ENCODE measurements at regions not wholly inside any gene's neighbourhood (a gene's known extent, or its start where the extent isn't known, plus 50 kb on each side); places are given as distances from the start of the nearest gene placed in this dataset.
A peak's percentile ranks its signal among the peaks of the same experiment; 100 is the strongest.

DNA sequence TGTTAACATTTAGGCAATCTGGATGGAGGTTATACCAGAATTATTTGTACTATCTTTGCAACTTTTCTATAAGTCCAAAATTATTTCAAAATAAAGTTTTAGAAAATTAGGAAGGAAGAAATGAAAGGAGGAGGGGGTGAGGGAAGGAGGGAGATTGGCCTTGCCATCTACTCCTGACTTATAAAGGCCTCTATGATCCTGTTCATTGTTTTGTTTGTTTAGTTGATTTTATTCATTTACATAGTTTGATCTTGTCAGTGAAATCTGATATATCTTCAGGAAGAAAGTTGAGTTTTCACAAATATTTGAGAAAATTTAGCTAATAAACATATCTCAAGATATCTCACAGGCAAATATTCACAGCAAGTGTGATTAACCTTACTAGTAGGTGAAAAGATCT is 189.3 kb upstream of the NOCT start:
- Histone ChIP-seq H3K9me3 (ENCODE audit: control insufficient read depth, low read length) (no peaks in the 10 kb centered on the region), H3K4me3 (ENCODE audit: low read depth, low read length) (no peak overlapping the region), H3K4me2 (ENCODE audit: low read length) (no peak overlapping the region), H3K4me1 (peaks cover 2% of the 10 kb centered on the region), H3K27me3 (ENCODE audit: control insufficient read depth, insufficient read depth, low read length) (no peaks in the 10 kb centered on the region), H3K79me2 (no peaks in the 10 kb centered on the region), H3K9ac (no peak overlapping the region), H2AFZ (peak overlapping the region; percentile 38), H3K27ac (peak overlapping the region; percentile 44), H3K36me3 (ENCODE audit: control insufficient read depth, insufficient read depth, low read length) (no peaks in the 10 kb centered on the region)
- TF ChIP-seq, protein P1, sequence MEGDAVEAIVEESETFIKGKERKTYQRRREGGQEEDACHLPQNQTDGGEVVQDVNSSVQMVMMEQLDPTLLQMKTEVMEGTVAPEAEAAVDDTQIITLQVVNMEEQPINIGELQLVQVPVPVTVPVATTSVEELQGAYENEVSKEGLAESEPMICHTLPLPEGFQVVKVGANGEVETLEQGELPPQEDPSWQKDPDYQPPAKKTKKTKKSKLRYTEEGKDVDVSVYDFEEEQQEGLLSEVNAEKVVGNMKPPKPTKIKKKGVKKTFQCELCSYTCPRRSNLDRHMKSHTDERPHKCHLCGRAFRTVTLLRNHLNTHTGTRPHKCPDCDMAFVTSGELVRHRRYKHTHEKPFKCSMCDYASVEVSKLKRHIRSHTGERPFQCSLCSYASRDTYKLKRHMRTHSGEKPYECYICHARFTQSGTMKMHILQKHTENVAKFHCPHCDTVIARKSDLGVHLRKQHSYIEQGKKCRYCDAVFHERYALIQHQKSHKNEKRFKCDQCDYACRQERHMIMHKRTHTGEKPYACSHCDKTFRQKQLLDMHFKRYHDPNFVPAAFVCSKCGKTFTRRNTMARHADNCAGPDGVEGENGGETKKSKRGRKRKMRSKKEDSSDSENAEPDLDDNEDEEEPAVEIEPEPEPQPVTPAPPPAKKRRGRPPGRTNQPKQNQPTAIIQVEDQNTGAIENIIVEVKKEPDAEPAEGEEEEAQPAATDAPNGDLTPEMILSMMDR (IDR thresholded peaks at IDR 0.05), result no peak

GRCh38 chr4:138821331-138821730 is 194.2 kb upstream of the NOCT start:
- H3K27me3 ChIP-seq (ENCODE audit: control insufficient read depth, insufficient read depth, low read length), result no peaks in the 10 kb centered on the region
- TF ChIP-seq, protein P1 (IDR thresholded peaks at IDR 0.05), result no peak
- H3K4me1 ChIP-seq, result no peaks in the 10 kb centered on the region
- no peak overlapping the region for H3K4me2 ChIP-seq (ENCODE audit: low read length)
- no peaks in the 10 kb centered on the region for H3K79me2 ChIP-seq
- H3K27ac ChIP-seq, result no peak overlapping the region
- H3K36me3 ChIP-seq (ENCODE audit: control insufficient read depth, insufficient read depth, low read length), result no peaks in the 10 kb centered on the region
- H3K9ac ChIP-seq, result no peak overlapping the region
- no peaks in the 10 kb centered on the region for H3K9me3 ChIP-seq (ENCODE audit: control insufficient read depth, low read length)
- no peak overlapping the region for H3K4me3 ChIP-seq (ENCODE audit: low read depth, low read length)
- no peak overlapping the region for H2AFZ ChIP-seq

GRCh38 chr4:138816875-138817274 is 198.7 kb upstream of the NOCT start:
- H3K27me3 ChIP-seq (ENCODE audit: control insufficient read depth, insufficient read depth, low read length), result no peaks in the 10 kb centered on the region
- no peaks in the 10 kb centered on the region for H3K4me1 ChIP-seq
- no peaks in the 10 kb centered on the region for H3K36me3 ChIP-seq (ENCODE audit: control insufficient read depth, insufficient read depth, low read length)
- no peak overlapping the region for H3K9ac ChIP-seq
- no peaks in the 10 kb centered on the region for H3K9me3 ChIP-seq (ENCODE audit: control insufficient read depth, low read length)
- no peak overlapping the region for H3K27ac ChIP-seq
- no peaks in the 10 kb centered on the region for H3K79me2 ChIP-seq
- no peak overlapping the region for H2AFZ ChIP-seq
- TF ChIP-seq, protein P1 (IDR thresholded peaks at IDR 0.05), result no peak
- H3K4me2 ChIP-seq (ENCODE audit: low read length), result no peak overlapping the region
- no peak overlapping the region for H3K4me3 ChIP-seq (ENCODE audit: low read depth, low read length)

GRCh38 chr4:138815811-138816210 is 199.8 kb upstream of the NOCT start:
- H3K4me3 ChIP-seq (ENCODE audit: low read depth, low read length), result no peak overlapping the region
- H3K27ac ChIP-seq, result no peak overlapping the region
- no peaks in the 10 kb centered on the region for H3K27me3 ChIP-seq (ENCODE audit: control insufficient read depth, insufficient read depth, low read length)
- H3K4me1 ChIP-seq, result no peaks in the 10 kb centered on the region
- no peaks in the 10 kb centered on the region for H3K9me3 ChIP-seq (ENCODE audit: control insufficient read depth, low read length)
- no peaks in the 10 kb centered on the region for H3K79me2 ChIP-seq
- no peak overlapping the region for H3K9ac ChIP-seq
- no peak overlapping the region for H2AFZ ChIP-seq
- TF ChIP-seq, protein P1 (IDR thresholded peaks at IDR 0.05), result no peak
- no peaks in the 10 kb centered on the region for H3K36me3 ChIP-seq (ENCODE audit: control insufficient read depth, insufficient read depth, low read length)
- H3K4me2 ChIP-seq (ENCODE audit: low read length), result no peak overlapping the region

DNA sequence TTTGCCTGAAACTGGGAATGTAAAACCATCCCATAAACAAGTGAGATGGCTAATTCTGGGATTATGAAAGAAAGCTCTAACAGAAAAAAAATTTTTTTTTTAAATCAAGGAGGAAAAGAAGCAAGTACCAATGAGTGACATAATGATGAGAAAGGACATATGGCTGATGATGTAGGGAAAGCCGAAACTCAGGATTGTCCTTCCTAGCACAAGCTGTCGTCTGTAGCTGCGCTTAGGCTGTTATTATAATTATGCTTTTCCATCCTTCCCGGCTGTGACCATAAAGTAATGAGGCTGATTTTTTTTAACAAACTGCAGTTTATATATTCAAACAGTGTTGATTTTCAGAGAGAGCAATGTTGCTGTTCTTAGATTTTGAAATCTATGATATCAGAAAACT is 209.8 kb upstream of the NOCT start:
- H3K79me2 ChIP-seq, result no peaks in the 10 kb centered on the region
- TF ChIP-seq, protein P1 (IDR thresholded peaks at IDR 0.05), result no peak
- no peak overlapping the region for H3K27ac ChIP-seq
- H2AFZ ChIP-seq, result no peak overlapping the region
- no peak overlapping the region for H3K4me3 ChIP-seq (ENCODE audit: low read depth, low read length)
- no peaks in the 10 kb centered on the region for H3K9me3 ChIP-seq (ENCODE audit: control insufficient read depth, low read length)
- H3K36me3 ChIP-seq (ENCODE audit: control insufficient read depth, insufficient read depth, low read length), result no peaks in the 10 kb centered on the region
- no peaks in the 10 kb centered on the region for H3K27me3 ChIP-seq (ENCODE audit: control insufficient read depth, insufficient read depth, low read length)
- H3K4me1 ChIP-seq, result no peaks in the 10 kb centered on the region
- no peak overlapping the region for H3K9ac ChIP-seq
- no peak overlapping the region for H3K4me2 ChIP-seq (ENCODE audit: low read length)

All from parathyroid adenoma (tissue), 2 donors.